Neural progenitor cell (in vitro differentiated cells): ENCODE measurements at regions not wholly inside any gene's neighbourhood (a gene's known extent, or its start where the extent isn't known, plus 50 kb on each side); places are given as distances from the start of the nearest gene placed in this dataset.

ENCODE experiments used
- DNase-seq: peaks from one replicate; pipeline ENCODE4 v3.0.0-alpha.2; 2016; ENCODE audit warnings: low spot score
- H2AFZ ChIP-seq: fragments of 200-600 bp; sonication (generic); replicated peaks from 2 replicates; pipeline ENCODE4 v1.6.1; 2016; ENCODE audit warnings: antibody characterized with exemption
- H3F3A ChIP-seq: fragments of 200-600 bp; sonication (generic); 2 replicates; pipeline ENCODE4 v1.6.1; 2016; ENCODE audit warnings: antibody characterized with exemption, low read depth
- H3K27ac ChIP-seq: fragments of 200-600 bp; sonication (generic); 2 replicates; pipeline ENCODE4 v1.5.1; 2016; ENCODE audit warnings: mild to moderate bottlenecking
- H3K27me3 ChIP-seq: fragments of 200-600 bp; sonication (generic); 2 replicates; pipeline ENCODE4 v1.6.1; 2016; ENCODE audit warnings: mild to moderate bottlenecking, moderate library complexity
- H3K36me3 ChIP-seq: fragments of 200-600 bp; sonication (generic); 2 replicates; pipeline ENCODE4 v1.5.1; 2016
- H3K4me1 ChIP-seq: fragments of 200-600 bp; sonication (generic); 2 replicates; pipeline ENCODE4 v1.6.1; 2016; ENCODE audit warnings: mixed run types
- H3K4me2 ChIP-seq: fragments of 200-600 bp; sonication (generic); 2 replicates; pipeline ENCODE4 v1.6.1; 2016
- H3K4me3 ChIP-seq: fragments of 200-600 bp; sonication (generic); 2 replicates; pipeline ENCODE4 v1.5.1; 2016
- H3K79me2 ChIP-seq: fragments of 200-600 bp; sonication (generic); 2 replicates; pipeline ENCODE4 v1.6.1; 2016; ENCODE audit warnings: low read depth
- H3K9ac ChIP-seq: fragments of 200-600 bp; sonication (generic); 2 replicates; pipeline ENCODE4 v1.6.1; 2016
- H3K9me3 ChIP-seq: fragments of 200-600 bp; sonication (generic); 2 replicates; pipeline ENCODE4 v1.5.1; 2016; ENCODE audit warnings: low read depth
- H4K20me1 ChIP-seq: fragments of 200-600 bp; sonication (generic); 2 replicates; pipeline ENCODE4 v1.6.1; 2016; ENCODE audit warnings: low read depth
- H3K27ac Mint-ChIP-seq: 3 replicates; pipeline ENCODE4 v1.8.0; 2021; ENCODE audit warnings: mixed read lengths
- H3K27me3 Mint-ChIP-seq: 2 replicates; pipeline ENCODE4 v1.8.0; 2022; ENCODE audit warnings: low read depth, mild to moderate bottlenecking, inconsistent platforms, moderate library complexity, mixed read lengths; ENCODE audit not compliant: insufficient read depth
- H3K36me3 Mint-ChIP-seq: 3 replicates; pipeline ENCODE4 v1.8.0; 2021; ENCODE audit warnings: mixed read lengths
- H3K4me1 Mint-ChIP-seq: 3 replicates; pipeline ENCODE4 v1.8.0; 2021; ENCODE audit warnings: mixed read lengths
- H3K4me3 Mint-ChIP-seq: 3 replicates; pipeline ENCODE4 v1.8.0; 2021; ENCODE audit warnings: mild to moderate bottlenecking, moderate library complexity, mixed read lengths
- H3K9me3 Mint-ChIP-seq: 3 replicates; pipeline ENCODE4 v1.8.0; 2020; ENCODE audit warnings: mixed read lengths
- CTCF ChIP-seq: fragments of 200-600 bp; sonication (generic); IDR thresholded peaks from 2 replicates; pipeline ENCODE4 v1.5.1; 2017; ENCODE audit warnings: antibody characterized with exemption, mild to moderate bottlenecking
- EZH2 ChIP-seq: fragments of 200-600 bp; sonication (generic); IDR thresholded peaks from 2 replicates; pipeline ENCODE4 v1.6.1; 2017; ENCODE audit warnings: antibody characterized with exemption, mild to moderate bottlenecking, moderate library complexity
- EZH2phosphoT487 ChIP-seq: fragments of 200-600 bp; sonication (generic); IDR thresholded peaks from 2 replicates; pipeline ENCODE4 v1.6.1; 2017; ENCODE audit warnings: antibody characterized with exemption

DNA sequence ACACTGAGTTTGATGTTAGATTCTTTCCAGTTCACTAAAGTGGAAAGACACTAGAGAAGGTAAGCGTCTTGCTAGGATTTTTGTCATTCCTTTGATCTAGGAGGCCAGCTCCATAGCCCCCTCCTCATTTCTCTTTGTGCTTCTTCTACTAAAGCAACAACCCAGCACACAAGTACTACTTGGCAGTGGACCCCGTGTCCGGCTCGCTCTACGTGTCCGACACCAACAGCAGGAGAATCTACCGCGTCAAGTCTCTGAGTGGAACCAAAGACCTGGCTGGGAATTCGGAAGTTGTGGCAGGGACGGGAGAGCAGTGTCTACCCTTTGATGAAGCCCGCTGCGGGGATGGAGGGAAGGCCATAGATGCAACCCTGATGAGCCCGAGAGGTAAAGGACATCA, 76.6 kb upstream of the WWC1 start:
- Mint-ChIP-seq H3K4me3 (no peak overlapping the region), H3K27me3 (peaks cover 5% of the 10 kb centered on the region), H3K27ac (no peak overlapping the region), H3K36me3 (peaks cover 27% of the 10 kb centered on the region), H3K4me1 (peaks cover 39% of the 10 kb centered on the region), H3K9me3 (no peaks in the 10 kb centered on the region)
- no peak for DNase-seq
- Histone ChIP-seq H3K9ac (no peak overlapping the region), H4K20me1 (no peaks in the 10 kb centered on the region), H3K4me3 (no peak overlapping the region), H3K36me3 (no peaks in the 10 kb centered on the region), H3K27me3 (no peaks in the 10 kb centered on the region), H3K4me1 (peaks cover 8% of the 10 kb centered on the region), H3K27ac (no peak overlapping the region), H2AFZ (no peak overlapping the region), H3K9me3 (no peaks in the 10 kb centered on the region), H3F3A (no peaks in the 10 kb centered on the region), H3K4me2 (no peak overlapping the region), H3K79me2 (no peaks in the 10 kb centered on the region)
- TF ChIP-seq EZH2 = no peak
- TF ChIP-seq CTCF = no peak
- TF ChIP-seq EZH2phosphoT487 = no peak

- Histone ChIP-seq H3K4me2 (no peak overlapping the region), H3K27ac (no peak overlapping the region), H3K27me3 (no peaks in the 10 kb centered on the region), H3K4me3 (no peak overlapping the region), H3F3A (no peaks in the 10 kb centered on the region), H3K36me3 (no peaks in the 10 kb centered on the region), H3K4me1 (peaks cover 8% of the 10 kb centered on the region), H3K9ac (no peak overlapping the region), H2AFZ (no peak overlapping the region), H3K79me2 (no peaks in the 10 kb centered on the region), H3K9me3 (no peaks in the 10 kb centered on the region), H4K20me1 (no peaks in the 10 kb centered on the region)
- Mint-ChIP-seq H3K4me1 (peaks cover 38% of the 10 kb centered on the region), H3K27ac (peak overlapping the region; percentile 88), H3K9me3 (no peaks in the 10 kb centered on the region), H3K36me3 (peaks cover 24% of the 10 kb centered on the region), H3K4me3 (no peak overlapping the region), H3K27me3 (peaks cover 7% of the 10 kb centered on the region)
- TF ChIP-seq CTCF (no peak), EZH2 (no peak), EZH2phosphoT487 (no peak)
- peak; percentile 34 for DNase-seq
These were observed 75.8 kb upstream of the WWC1 start for GRCh38 chr5:168215646-168216045.

DNA sequence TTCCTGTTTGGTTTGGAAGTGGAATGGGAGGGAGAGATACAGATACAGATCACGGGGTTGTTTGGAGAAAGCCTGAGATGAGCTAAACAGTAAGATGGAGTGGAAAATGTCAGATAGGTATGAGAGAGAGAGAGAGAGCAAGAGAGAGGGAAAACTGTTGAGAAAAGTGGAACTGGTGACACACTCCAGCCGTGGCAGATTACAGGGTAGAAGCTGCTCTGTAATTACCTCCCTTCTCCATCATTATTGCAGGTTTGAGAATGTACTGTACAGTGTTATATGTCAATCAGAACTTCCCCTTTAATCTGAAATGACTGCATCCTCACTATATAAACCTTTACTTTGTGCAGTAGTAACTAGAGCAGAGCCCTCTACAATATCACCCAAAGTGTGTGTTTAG, 74.5 kb upstream of the WWC1 start:
- Mint-ChIP-seq H3K27me3 (peaks cover 7% of the 10 kb centered on the region), H3K4me1 (peaks cover 43% of the 10 kb centered on the region), H3K36me3 (peaks cover 24% of the 10 kb centered on the region), H3K27ac (no peak overlapping the region), H3K4me3 (no peak overlapping the region), H3K9me3 (no peaks in the 10 kb centered on the region)
- no peak for TF ChIP-seq EZH2
- no peak for TF ChIP-seq EZH2phosphoT487
- TF ChIP-seq CTCF = no peak
- Histone ChIP-seq H3K4me1 (peaks cover 8% of the 10 kb centered on the region), H3K9me3 (no peaks in the 10 kb centered on the region), H3K4me3 (no peak overlapping the region), H3F3A (no peaks in the 10 kb centered on the region), H3K79me2 (no peaks in the 10 kb centered on the region), H3K27ac (no peak overlapping the region), H3K4me2 (no peak overlapping the region), H3K36me3 (no peaks in the 10 kb centered on the region), H3K27me3 (no peaks in the 10 kb centered on the region), H3K9ac (no peak overlapping the region), H2AFZ (no peak overlapping the region), H4K20me1 (no peaks in the 10 kb centered on the region)
- DNase-seq = no peak

DNA sequence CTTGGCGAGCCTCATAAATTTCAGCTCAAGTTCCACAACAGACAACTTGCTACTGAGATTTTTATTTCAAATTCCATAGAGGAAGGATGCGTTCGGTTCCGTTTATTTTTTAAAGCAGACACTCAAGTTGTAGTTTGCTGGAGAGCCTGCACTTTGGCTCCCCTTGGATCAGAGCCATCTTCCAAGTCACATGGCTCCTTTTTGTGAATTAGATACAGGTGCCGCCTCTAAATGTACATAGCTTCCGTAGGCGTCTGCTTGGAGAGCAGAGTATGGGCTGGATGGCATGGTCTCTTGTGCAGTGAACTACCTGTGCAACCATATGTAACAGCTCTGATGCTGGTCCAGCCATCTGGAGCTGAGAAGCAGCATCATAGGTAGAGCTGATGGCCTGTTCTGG, 73.9 kb upstream of the WWC1 start:
- Histone ChIP-seq H3K4me2 (no peak overlapping the region), H2AFZ (no peak overlapping the region), H3K9me3 (no peaks in the 10 kb centered on the region), H4K20me1 (no peaks in the 10 kb centered on the region), H3K27ac (no peak overlapping the region), H3K27me3 (no peaks in the 10 kb centered on the region), H3K4me1 (peaks cover 8% of the 10 kb centered on the region), H3K36me3 (no peaks in the 10 kb centered on the region), H3K9ac (no peak overlapping the region), H3K4me3 (no peak overlapping the region), H3F3A (no peaks in the 10 kb centered on the region), H3K79me2 (no peaks in the 10 kb centered on the region)
- Mint-ChIP-seq H3K9me3 (no peaks in the 10 kb centered on the region), H3K36me3 (peaks cover 24% of the 10 kb centered on the region), H3K27me3 (peaks cover 7% of the 10 kb centered on the region), H3K27ac (no peak overlapping the region), H3K4me3 (no peak overlapping the region), H3K4me1 (peaks cover 48% of the 10 kb centered on the region)
- DNase-seq = no peak
- no peak for TF ChIP-seq EZH2phosphoT487
- TF ChIP-seq EZH2 = no peak
- no peak for TF ChIP-seq CTCF
